GM12878 (cell line): ENCODE measurements at regions not wholly inside any gene's neighbourhood (a gene's known extent, or its start where the extent isn't known, plus 50 kb on each side); places are given as distances from the start of the nearest gene placed in this dataset.

Source experiments
- ATAC-seq: fragments of 200-7000 bp; cut with Tn5 transposase; 3 replicates; pipeline ENCODE4 v1.9.1; 2020; ENCODE audit warnings: mild to moderate bottlenecking, moderate library complexity
- BruUV-seq: library from RNA; stranded (reverse); fragments of 400-500 nt; replicated peaks from 2 replicates; lab custom pipeline; 2021; lab: Mats Ljungman, UMichigan
- CTCF ChIA-PET: fragments of 300-600 bp; sonication (Branson Sonifier 250); formaldehyde crosslinking; extraction: SDS; loops from one replicate; lab custom pipeline; 2021; ENCODE audit warnings: inconsistent platforms; lab: Yijun Ruan, JAX
- POLR2A ChIA-PET: fragments of 350-600 bp; formaldehyde crosslinking; extraction: SDS; loops from one replicate; lab custom pipeline; 2021; ENCODE audit warnings: inconsistent platforms; lab: Charles Lee
- RAD21 ChIA-PET: fragments of 300-600 bp; sonication (Branson Sonifier 250); formaldehyde crosslinking; loops from one replicate; lab custom pipeline; 2023; ENCODE audit warnings: antibody characterized with exemption; ENCODE audit not compliant: unreplicated experiment; lab: Charles Lee
- SMC1A ChIA-PET: fragments of 300-600 bp; sonication (Branson Sonifier 250); formaldehyde crosslinking; loops from one replicate; lab custom pipeline; 2023; ENCODE audit not compliant: unreplicated experiment, uncharacterized antibody; lab: Charles Lee
- DNase-seq: peaks from one replicate; pipeline ENCODE4 v3.0.0-alpha.2; 2011; ENCODE audit warnings: low read depth, low spot score
- FAIRE-seq: peaks from 3 replicates; lab custom pipeline; 2011; peaks lifted over from hg19 to GRCh38; lab: Jason Lieb, UNC
- H2AFZ ChIP-seq: 2 replicates; pipeline ENCODE4 v1.6.0; 2011; ENCODE audit warnings: low read depth, low read length, control low read depth; ENCODE audit not compliant: control insufficient read depth
- H3K27ac ChIP-seq: 2 replicates; pipeline ENCODE4 v1.5.1; 2011; ENCODE audit warnings: control low read depth; ENCODE audit not compliant: control insufficient read depth, insufficient read depth
- H3K27me3 ChIP-seq, 2 experiments: replicated peaks in 1 of 2; 2 replicates each; pipeline versions ENCODE4 v1.6.0 to v1.6.1; 2011; ENCODE audit warnings: low read length in 1 of 2; ENCODE audit not compliant: control insufficient read depth in 2 of 2, insufficient read depth in 2 of 2
- H3K36me3 ChIP-seq, 2 experiments: 2 replicates each; pipeline ENCODE4 v1.5.1; 2011; ENCODE audit warnings: low read length in 1 of 2; ENCODE audit not compliant: control insufficient read depth in 2 of 2, insufficient read depth in 2 of 2
- H3K4me1 ChIP-seq: 2 replicates; pipeline ENCODE4 v1.6.1; 2011; ENCODE audit warnings: mild to moderate bottlenecking, low read length, moderate library complexity, mixed read lengths; ENCODE audit not compliant: control insufficient read depth, insufficient read depth
- H3K4me2 ChIP-seq: 2 replicates; pipeline ENCODE4 v1.6.0; 2011; ENCODE audit warnings: control low read depth; ENCODE audit not compliant: control insufficient read depth, insufficient read depth
- H3K4me3 ChIP-seq: fragments of 200-600 bp; sonication (generic); 2 replicates; pipeline ENCODE4 v1.5.1; 2016
- H3K79me2 ChIP-seq: 2 replicates; pipeline ENCODE4 v1.6.0; 2011; ENCODE audit warnings: low read length; ENCODE audit not compliant: control insufficient read depth, insufficient read depth
- H3K9ac ChIP-seq: 2 replicates; pipeline ENCODE4 v1.8.0; 2011; ENCODE audit warnings: low read length, control low read depth, mixed read lengths; ENCODE audit not compliant: control insufficient read depth, insufficient read depth
- H3K9me3 ChIP-seq: replicated peaks from 3 replicates; pipeline ENCODE4 v1.5.1; 2011; ENCODE audit warnings: mild to moderate bottlenecking, low read length; ENCODE audit not compliant: control insufficient read depth, insufficient read depth
- H4K20me1 ChIP-seq: 2 replicates; pipeline ENCODE4 v1.6.0; 2011; ENCODE audit not compliant: control insufficient read depth, insufficient read depth
- ATF3 ChIP-seq: IDR thresholded peaks from 2 replicates; pipeline ENCODE4 v1.6.1; 2011; ENCODE audit warnings: low read depth, mild to moderate bottlenecking, low read length, moderate library complexity, borderline replicate concordance; ENCODE audit errors: extremely low read depth
- CEBPZ ChIP-seq: fragments of 150-350 bp; IDR thresholded peaks from 2 replicates; pipeline ENCODE4 v1.6.1; 2016; ENCODE audit warnings: low read depth, low read length
- ETV6 ChIP-seq, 2 experiments: fragments of 450-650 bp in 1 of 2; IDR thresholded peaks in 1 of 2; conservative IDR thresholded peaks in 1 of 2; 2 replicates each; pipeline ENCODE4 v1.6.1; 2014; ENCODE audit warnings: antibody characterized with exemption in 1 of 2, borderline replicate concordance in 1 of 2, low read depth in 1 of 2, mild to moderate bottlenecking in 1 of 2, moderate library complexity in 1 of 2
- WGBS: methylation state at CpG from one replicate; pipeline ENCODE4 v1.1.6; 2016; ENCODE audit warnings: low lambda C conversion rate; ENCODE audit not compliant: insufficient replicate concordance, insufficient coverage; ENCODE audit errors: missing lambda C conversion rate; 5-methylcytosine and 5-hydroxymethylcytosine counted together
- in situ Hi-C: fragments of 300-500 bp; cut with MboI; formaldehyde crosslinking; loops from 9 replicates; pipeline ENCODE4 v1.14.3; 2018; ENCODE audit warnings: mixed read lengths
- intact Hi-C: fragments of 100-400 bp; cut with micrococcal nuclease; formaldehyde crosslinking; loops from one replicate; pipeline ENCODE4 v1.14.2; 2022; ENCODE audit not compliant: unreplicated experiment

- DNase-seq = no peak
- H3K9me3 ChIP-seq = no peaks in the 10 kb centered on the region
- ChIA-PET CTCF (no interaction called here), POLR2A (no interaction called here), RAD21 (no interaction called here), SMC1A (no interaction called here)
- no peak for FAIRE-seq
- no peaks in the 10 kb centered on the region for H3K36me3 ChIP-seq
- no peak overlapping the region for H3K4me2 ChIP-seq
- H3K9ac ChIP-seq = no peak overlapping the region
- H4K20me1 ChIP-seq = no peaks in the 10 kb centered on the region
- no TSS peak for BruUV-seq
- WGBS = 18% methylated on average over 5 of the region's 5 CpGs
- no peak for TF ChIP-seq ATF3
- no peak overlapping the region for H3K4me3 ChIP-seq
- no peaks in the 10 kb centered on the region for H3K4me1 ChIP-seq
- H3K27ac ChIP-seq = no peak overlapping the region
- no peaks in the 10 kb centered on the region for H3K79me2 ChIP-seq
- H3K27me3 ChIP-seq = no peaks in the 10 kb centered on the region
- ATAC-seq = no peak
- H2AFZ ChIP-seq = no peak overlapping the region
- intact Hi-C loops (no loop called here), in situ Hi-C loops (no loop called here)
Observed at GRCh38 chr21:28253961-28254360, 738.7 kb downstream of the LTN1 start.

GRCh38 chr21:28253338-28253737 is 739.3 kb downstream of the LTN1 start:
- DNase-seq (no peak), ATAC-seq (no peak), FAIRE-seq (no peak)
- ChIA-PET POLR2A (no interaction called here), CTCF (no interaction called here), RAD21 (no interaction called here), SMC1A (no interaction called here)
- Histone ChIP-seq H3K27ac (no peak overlapping the region), H3K36me3 (no peaks in the 10 kb centered on the region), H3K4me1 (no peaks in the 10 kb centered on the region), H3K27me3 (no peaks in the 10 kb centered on the region), H3K79me2 (no peaks in the 10 kb centered on the region), H4K20me1 (no peaks in the 10 kb centered on the region), H3K4me3 (no peak overlapping the region), H2AFZ (no peak overlapping the region), H3K9me3 (no peaks in the 10 kb centered on the region), H3K4me2 (no peak overlapping the region), H3K9ac (no peak overlapping the region)
- in situ Hi-C loops = no loop called here
- TF ChIP-seq ETV6 (conservative IDR thresholded peaks at IDR 0.05 in 1 of 2, IDR thresholded peaks at IDR 0.05 in 1 of 2; ENCODE audit: borderline replicate concordance in 1 of 2, low read depth in 1 of 2) (no peak), CEBPZ (no peak)
- 0% methylated on average over 3 of the region's 3 CpGs for whole genome bisulfite sequencing
- intact Hi-C loops = no loop called here
- BruUV-seq = no TSS peak
